Islet of Langerhans (tissue), 1 donor: ENCODE measurements at regions not wholly inside any gene's neighbourhood (a gene's known extent, or its start where the extent isn't known, plus 50 kb on each side); places are given as distances from the start of the nearest gene placed in this dataset.

ENCODE experiments used
- FAIRE-seq: peaks from one replicate; lab custom pipeline; 2011; peaks lifted over from hg19 to GRCh38; lab: Jason Lieb, UNC

DNA sequence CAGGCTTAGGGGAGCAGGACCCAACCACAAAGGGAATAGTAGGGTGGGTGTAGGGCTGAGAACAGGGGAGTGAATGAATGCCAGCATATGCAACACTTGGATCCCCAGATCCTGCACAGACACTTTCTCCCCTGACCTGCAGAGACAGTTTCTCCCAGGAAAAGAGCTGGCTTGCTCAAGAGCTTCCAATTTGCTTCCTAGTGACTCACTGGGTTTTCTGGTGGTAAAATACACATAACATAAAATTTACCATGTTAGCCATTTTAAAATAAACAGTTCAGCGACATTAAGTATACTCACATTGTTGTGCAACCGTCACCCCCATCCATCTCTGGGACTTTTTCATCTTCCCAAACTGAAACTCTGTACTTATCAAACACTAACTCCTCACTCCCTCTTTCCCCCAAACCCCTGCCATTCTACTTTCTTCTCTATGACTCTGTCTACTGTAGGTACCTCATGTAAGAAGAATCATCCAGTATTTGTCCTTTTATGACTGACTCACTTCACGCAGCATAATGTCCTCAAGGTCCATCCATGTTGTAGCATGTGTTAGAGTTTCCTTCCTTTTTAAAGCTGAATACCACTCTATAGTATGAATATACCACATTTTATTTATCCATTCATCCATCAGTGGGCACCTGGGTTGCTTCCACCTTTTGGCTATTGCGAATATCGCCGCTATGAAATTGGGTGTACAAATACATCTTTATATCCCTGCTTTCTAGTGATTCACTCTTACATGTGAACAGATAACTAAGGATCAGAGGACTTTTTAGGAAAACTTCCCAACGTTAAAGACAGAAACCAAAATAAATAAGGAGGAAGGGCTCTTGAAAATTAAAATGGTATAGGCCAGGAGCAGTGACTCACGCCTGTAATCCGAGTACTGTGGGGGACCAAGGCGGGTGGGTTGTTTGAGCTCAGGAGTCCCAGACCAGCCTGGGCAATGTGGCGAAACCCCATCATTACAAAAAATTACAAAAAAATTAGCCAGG is 95.6 kb upstream of the TJP1 start:
- no peak for FAIRE-seq

DNA sequence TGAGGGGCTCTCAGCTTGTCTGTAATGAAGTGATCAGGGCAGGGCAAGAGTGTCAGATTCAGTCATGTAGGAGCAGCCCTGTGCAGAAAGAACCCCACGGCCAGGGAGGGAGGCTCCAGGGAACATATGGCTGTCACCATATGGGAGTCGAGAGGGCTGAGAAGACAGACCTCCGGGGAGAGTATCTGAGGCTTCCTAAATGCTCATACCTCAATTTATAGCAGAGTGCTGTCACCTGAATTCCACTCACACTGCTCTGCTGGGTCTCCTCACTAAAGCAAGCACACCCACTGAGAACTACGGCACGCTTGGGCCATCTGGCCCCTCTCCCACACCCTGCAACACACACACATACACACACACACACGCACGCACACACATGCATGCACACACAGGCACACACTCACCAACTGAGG is 92.3 kb upstream of the TJP1 start:
- FAIRE-seq: no peak

DNA sequence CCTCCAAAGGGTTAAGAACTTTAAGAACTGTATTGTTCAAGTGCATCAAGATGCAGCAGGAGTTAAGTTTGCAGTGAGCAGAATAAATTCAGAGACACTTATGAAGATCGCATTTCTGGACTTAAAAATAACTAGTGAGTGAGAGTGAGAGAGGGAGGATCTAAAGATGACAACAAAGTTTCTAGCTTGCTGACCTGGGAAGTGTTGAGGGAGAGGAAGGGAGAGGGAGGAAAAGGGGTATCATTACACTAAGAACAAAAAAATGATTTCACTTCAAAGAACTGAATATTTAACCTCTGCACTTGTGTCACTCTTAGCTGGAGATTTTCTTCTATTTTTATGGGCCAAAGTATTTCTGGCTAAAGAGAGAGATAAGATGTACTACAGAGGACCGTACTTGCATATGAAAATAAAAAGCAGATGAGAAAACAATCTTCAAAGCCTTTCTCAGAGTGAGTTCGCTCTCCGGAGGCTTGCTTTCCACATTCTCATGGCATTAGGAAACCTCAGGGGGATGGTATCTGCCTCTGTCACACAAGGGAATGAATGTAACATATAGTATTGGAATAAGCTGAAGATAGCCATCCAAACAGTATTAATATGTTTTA is 91.4 kb upstream of the TJP1 start:
- no peak for FAIRE-seq

DNA sequence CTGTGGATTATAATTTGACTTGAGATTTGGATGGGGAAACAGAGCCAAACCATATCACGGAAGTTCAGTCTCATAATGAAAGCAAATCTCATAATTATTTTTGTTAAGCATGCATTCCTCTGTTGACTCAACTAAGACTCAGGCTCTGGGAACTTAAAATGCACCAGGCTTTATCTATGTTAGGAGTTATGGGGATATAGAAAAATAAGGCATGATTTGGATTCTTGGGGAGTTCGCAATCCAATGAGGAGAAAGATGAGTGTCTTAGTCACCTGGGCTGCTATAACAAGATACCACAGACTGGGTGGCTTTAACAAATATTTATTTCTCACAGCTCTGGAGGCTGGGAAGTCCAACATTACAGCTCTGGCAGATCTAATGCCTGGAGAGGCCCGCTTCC is 89.4 kb upstream of the TJP1 start:
- FAIRE-seq: no peak

DNA sequence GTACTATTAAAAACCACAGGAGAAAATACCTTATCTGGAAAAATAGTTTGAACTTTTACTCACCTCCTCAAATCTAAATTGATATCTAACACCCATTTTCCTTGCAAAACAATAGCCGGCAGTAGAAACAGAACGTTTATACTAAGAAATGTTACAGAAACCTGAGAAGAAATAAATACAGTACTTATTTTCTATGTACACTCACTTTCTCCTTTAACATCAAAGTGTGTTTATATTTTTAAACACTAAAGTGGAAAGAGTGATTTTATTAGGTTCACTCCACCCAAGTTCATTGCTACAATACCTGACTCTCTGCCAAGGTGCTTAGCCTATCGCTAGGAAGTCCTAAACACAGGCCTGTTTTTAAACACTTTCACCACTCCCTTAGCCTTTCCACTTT is 87.8 kb upstream of the TJP1 start:
- FAIRE-seq: no peak

DNA sequence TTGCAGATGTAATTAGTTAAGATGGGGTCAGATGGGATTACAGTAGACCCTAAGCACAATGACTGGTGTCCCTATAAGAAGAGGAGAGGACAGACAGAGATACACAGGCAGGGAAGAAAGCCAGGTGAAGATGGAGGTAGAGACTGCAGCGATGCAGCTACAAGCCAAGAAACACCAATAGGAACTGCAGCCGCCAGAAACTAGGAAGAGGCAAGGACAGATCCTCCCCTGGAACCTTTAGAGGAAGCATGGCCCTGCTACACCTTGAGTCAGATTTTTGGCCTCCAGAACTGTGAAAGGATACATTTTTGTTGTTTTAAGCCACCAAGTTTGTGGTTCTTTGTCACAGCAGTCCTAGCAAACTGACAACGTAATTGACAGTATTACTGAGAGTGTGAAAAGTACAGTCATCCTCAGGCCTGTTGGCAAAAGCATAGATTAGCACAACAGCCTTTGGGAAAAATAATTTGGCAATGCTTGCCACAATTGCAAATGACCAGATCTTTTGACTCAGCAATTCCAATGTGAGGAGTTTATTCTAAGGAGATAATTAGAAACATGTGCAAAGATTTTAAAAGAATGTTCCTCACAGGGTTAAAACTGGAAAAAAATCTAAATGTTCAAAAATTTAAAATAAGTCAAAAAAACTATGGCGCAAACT is 82.6 kb upstream of the TJP1 start:
- no peak for FAIRE-seq

DNA sequence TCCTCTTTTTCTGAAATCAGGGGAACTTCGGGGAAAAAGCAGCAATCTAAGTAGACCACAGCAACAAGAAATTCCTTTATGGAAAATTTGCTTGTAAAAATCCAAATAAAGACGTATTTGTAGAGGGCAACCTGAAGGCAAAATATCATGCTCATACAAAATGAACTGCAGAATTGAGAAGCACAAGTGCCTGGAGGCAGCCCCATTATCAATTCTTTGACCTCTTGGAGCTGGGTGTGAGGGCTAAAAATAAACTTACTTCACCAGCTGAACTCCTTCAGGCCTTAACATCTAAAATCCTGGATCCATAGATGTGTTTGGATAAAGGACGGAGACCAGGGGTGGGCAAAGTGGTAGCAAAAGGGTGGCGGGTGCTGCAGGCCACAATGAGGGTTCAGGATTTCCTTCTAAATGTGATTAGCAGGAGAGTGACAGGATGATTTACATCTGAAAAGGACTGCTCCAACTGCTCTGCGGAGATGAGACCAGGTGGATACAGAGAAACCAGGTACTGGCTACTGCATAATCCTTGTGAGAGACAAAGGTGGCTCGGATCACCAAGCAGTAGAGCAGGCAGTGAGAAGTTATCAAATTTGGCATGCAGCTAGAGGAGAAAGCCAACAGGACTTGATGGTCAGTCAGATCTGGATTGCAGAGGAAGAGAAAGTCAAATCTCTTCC is 81.7 kb upstream of the TJP1 start:
- no peak for FAIRE-seq

DNA sequence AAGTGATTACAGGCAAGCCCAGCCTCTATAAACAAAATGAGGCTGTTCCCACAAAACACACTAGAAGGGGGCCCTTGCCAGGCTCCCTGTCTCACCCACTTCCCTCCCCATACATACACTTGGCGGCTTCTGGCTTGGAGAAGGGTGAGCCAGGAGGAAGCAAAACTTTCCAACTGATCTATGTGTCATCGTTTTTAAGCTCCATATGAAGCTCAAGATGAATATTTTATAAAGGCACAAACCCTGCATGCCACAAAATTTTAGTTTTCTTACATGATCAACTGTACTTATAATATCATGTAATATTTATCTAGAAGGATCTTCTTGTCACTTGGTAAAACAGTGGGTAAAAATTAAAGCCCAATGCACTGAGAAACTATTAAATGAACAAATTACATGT is 80.8 kb upstream of the TJP1 start:
- no peak for FAIRE-seq

DNA sequence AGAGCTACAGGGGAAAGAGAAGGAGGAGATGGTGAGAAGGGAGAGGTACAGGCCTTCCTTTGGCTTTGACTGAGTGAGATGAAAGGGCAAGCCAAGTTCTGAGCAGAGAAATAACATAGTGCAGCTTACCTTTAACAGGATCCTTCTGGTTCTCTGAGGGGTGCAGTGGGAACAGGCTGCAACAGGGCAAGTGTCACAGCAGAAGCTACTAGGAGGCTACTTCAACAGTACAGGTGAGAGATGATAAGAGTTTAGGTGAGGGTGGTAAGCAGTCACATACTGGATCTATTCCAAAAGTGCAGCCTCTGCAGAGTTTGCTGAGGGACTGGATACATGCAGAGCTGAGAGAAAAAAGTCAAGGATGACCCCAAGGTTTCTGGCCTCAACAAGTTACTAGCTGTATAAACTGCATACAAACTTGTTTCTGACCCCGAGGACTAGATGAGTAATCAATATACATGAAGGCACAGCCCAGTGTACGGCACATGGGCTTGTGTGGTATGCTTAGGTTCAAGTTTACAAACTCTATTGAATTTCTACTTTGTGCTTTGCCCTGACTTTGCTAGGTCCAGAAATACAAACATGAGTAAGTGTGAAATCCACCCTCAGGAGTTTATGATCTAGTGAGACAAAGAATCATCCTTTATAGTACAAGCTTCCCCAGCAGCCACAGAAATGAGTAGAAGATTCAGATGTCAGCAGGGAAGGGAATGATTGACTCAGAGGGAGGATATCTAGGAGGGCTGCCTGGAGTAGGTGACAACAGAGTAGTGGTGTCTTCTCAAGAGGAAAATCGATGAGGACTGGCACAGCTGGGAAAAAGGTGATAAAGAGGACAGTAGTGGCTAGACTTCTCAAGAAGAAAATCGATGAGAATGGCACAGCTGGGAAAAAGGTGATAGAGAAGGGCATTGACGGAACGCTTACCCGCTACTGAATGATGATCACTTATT is 78.2 kb upstream of the TJP1 start:
- no peak for FAIRE-seq

DNA sequence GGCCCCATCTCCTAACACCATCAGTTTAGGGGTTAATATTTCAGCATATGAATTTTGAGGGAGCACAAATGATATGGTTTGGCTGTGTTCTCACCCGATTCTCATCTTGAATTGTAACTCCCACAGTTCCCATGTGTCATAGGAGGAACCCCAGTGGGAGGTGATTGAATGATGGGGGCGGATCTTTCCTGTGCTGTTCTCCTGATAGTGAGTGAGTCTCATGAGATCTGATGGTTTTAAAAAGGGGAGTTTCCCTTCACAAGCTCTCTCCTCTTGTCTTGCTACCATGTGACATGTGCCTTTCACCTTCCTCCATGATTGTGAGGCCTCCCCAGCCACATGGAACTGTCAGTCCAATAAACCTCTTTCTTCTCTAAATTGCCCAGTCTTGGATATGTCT is 73.8 kb upstream of the TJP1 start:
- no peak for FAIRE-seq

DNA sequence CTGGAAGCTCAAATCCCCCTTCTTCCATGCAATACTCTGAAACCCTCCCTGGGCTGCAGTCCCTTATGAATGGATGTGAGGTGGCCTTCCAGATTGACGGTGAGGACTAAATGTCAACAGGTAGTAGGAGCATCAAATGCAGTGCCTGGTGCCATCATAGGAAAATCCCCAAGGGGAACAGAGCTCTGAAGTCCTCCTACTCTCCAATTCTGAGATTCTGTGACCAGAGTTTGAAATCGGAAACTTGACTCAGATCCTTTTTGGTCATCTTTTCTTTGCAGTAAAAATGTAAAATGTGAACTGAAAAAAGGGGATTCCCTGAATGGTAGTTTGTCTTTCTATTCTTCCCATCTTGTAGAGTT is 68.8 kb upstream of the TJP1 start:
- FAIRE-seq: no peak

DNA sequence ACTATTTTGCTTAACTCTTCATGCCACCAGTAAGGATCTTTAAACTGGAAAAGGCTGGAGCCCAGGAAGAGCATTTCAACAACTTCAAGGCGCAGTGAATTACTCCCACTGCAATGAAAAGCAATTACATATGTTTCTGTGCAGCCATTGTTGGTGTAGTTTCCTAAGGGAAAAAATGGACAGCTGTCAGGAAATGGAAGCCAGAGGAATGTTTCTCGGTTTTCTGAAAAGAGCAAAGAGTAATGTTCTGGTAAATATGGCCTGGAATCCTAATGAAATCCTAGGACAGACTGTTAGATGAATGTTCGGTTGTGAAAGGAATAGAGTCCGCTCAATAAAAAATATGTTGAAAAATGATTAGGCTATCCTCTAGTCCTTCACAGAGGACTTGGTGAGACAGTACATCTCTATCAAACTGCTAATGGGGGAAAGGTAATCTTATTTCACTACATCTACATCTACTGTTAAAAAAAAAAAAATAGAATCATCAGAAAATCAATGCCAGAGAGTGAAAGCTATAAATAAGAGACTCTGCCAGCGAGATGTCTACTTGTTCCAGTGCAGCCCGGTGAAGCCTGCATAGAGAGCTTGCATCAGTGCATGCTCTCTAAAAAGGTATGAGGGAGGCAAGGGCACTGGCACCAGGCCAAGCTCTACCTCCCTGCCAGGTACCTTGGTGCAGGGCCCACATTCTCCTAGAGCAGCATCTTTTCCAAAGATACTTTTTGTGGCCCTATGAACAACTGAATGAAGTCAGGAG is 68.2 kb upstream of the TJP1 start:
- FAIRE-seq: no peak

DNA sequence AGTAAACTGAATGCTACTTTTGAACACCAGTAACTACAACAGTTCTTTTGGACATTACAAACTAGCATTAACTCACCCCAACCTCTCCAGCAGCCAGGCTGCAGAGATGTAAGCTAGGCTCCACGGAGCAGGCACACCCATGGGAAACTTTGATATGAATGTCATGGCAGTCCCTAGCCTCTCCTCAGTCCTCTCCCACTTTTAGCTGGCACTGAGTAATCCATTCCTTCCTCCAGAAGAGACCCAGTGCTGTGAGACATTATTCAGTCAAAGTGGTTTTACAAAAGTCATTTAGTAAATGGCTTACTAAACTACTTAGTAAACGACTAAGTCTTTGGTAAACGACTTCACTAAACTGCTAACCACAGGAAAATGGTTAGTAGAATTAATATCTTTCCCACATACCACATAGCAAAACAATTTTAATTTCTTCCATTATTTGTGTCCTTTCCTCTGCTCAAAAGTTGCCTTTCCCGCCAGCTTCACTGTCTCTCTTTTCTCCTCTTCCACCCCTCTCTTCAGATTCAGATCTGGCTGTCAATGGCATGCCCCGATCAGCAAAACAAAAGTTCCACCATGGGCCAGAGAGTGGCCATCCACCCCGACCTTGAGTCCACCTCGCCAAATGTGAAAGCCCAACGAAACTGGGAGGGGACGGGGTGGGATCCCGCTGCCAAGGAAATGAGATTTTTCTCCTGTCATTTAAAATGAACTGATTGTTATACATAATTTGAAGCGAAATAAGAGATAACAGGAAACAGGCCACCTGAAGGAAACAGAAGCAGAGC is 67.5 kb upstream of the TJP1 start:
- FAIRE-seq: no peak

DNA sequence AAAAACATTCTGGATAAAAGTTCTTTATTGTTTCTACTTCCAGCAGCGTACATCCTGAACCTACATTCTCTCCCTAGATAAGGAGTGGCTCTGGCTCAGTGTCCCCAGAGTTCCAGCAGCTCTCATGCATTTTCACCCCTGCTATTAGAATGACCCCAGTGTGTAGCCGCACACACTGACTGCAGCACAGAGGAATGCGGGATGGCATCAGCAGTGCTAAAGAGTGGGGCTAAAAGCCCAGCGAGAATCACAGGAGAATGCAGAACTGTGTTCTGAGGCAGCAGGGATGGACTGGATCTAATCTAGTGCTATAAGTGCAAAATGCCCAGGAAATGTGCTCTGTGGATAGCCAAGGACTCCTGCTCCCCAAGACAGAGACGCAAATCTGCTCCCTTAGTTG is 66.4 kb upstream of the TJP1 start:
- FAIRE-seq: no peak

DNA sequence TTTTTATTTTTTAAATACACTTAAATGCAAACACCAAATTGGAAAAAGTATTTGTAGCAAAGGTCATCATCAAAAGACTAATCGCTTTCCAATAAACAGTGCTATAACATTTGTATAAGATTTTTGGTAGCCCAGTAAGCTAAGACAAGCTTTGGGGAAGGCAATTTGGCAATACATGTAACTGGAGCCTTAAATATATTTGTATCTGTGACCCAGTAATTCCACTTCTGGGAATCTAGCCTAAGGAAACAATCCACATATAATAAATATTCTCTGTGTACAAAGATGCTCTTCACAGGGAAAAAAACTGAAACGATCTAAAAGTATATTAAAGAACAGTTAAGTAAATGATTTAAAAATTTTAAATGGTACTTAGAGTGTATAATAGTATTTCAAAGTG is 65.5 kb upstream of the TJP1 start:
- FAIRE-seq: no peak

DNA sequence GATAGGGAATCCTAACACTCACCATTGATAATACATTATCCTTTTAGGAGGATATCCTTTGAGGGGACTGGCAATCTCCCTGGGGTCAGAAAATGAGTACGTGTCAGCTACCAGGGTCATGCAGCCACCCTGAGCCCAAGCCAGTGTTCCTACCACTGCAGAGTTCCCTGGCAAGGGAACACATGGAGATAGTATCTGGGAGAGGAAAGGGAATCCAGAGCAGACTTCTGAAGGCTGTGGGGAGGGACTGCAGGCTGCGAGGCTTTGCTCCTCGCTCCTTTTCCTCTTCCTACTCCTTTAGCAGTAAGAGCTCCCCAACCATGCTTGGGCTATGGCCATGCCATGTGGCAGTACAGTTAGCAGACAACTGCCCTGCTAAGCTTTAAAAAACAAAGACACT is 62.9 kb upstream of the TJP1 start:
- FAIRE-seq: no peak

DNA sequence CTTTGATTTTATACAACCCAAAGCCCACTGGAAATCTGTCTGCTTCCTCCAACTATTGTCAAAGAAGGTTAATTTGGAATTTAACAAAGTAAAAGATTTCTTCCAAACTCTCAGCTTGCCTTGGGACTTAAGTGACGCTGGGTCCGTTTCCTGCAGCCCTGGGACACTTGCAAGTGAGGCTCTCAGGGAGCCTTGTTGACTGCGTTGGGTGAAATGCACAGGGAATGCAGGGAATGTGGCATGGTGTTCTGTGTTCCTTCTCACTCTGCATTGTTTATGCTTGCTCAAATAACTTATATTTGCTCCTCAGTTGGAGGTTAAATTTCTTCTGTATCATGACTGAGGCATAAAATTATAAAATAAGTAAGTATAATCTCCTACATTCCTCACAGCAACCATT is 60.9 kb upstream of the TJP1 start:
- no peak for FAIRE-seq

DNA sequence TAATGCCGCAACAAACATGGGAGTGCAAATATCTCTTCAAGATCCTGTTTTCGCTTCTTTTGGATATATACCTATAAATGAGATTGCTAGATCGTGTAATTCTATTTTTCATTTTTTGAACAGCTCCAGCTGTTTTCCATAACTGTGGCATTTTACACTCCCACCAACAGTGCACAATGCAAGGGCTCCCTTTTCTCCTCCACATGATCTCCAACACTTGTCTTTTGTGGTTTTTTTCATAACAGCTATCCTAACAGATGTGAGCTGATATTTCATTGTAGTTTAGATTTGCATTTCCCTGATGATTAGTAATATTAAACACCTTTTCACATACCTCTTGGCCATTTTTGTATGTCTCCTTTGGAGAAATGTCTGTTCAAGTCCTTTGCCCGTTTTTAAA is 58.6 kb upstream of the TJP1 start:
- FAIRE-seq: no peak

DNA sequence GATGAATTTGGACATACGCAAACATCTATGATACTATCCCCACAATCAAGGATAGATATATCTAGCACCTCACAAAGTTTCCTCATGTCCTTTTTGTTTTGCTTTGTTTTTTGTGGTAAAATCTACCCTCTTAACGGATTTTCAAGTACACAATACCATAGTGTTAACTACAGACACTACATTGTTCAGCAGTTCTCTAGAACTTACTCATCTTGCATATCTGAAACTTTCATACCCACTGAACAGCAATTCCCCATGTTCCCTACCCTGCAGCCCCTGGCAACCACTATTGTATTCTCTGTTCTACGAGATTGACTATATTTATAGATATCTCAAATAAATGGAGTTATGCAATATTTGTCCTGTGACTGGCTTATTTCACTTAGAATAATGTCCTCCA is 58.1 kb upstream of the TJP1 start:
- FAIRE-seq: no peak

DNA sequence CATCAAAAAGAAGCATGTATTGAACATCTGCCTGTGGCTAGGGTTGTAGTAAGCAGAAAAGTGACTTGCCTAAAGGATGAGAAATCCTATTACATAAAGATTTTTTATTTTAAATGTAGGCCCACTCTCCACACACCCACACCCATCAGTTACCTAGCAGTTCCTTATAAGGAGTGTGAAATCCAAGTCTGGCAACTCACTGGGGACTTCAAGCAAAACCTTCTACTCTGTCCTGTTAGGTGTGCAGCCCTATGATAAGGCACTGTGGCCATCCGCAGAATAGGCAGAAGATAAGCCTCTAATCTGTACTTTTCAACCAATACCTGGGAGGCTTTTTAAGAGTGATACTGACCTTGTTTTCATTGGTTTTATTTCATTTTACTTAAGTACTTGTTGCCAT is 52.7 kb upstream of the TJP1 start:
- FAIRE-seq: no peak
